Epithelial cell of esophagus (primary cell): ENCODE measurements at regions not wholly inside any gene's neighbourhood (a gene's known extent, or its start where the extent isn't known, plus 50 kb on each side); places are given as distances from the start of the nearest gene placed in this dataset.

Experiments used
- DNase-seq: peaks from one replicate; pipeline ENCODE4 v3.0.0; 2010; ENCODE audit warnings: low read depth
- H3K4me3 ChIP-seq: 2 replicates; pipeline ENCODE4 v1.5.1; 2011; ENCODE audit warnings: mild to moderate bottlenecking, low read length, control low read depth
- TF ChIP-seq, protein P1 (sequence below): IDR thresholded peaks from 2 replicates; pipeline ENCODE4 v1.5.1; 2011; ENCODE audit warnings: low read depth, mild to moderate bottlenecking, low read length, control low read depth, inconsistent platforms; ENCODE audit not compliant: insufficient read depth; ENCODE audit errors: missing control alignments

DNA sequence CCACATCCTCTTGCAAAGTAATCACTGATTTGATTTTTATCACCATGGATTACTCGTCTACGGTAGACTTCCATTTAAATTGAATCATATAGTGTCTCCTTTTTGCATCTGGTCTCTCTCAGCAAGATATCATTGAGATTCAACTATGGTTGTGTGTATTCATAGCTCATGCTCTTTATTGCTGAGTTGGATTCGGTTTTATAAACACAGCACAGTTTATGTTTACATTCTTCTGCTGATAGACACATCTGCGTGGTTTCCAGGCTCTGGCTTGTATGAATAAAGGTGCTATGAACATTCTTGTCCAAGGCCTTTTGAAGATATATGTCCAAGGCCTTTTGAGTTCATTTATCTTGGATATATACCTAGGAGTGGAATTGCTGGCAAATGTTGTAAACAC lies 356.5 kb upstream of the CELF2 start:
- no peak for DNase-seq
- TF ChIP-seq, protein P1, sequence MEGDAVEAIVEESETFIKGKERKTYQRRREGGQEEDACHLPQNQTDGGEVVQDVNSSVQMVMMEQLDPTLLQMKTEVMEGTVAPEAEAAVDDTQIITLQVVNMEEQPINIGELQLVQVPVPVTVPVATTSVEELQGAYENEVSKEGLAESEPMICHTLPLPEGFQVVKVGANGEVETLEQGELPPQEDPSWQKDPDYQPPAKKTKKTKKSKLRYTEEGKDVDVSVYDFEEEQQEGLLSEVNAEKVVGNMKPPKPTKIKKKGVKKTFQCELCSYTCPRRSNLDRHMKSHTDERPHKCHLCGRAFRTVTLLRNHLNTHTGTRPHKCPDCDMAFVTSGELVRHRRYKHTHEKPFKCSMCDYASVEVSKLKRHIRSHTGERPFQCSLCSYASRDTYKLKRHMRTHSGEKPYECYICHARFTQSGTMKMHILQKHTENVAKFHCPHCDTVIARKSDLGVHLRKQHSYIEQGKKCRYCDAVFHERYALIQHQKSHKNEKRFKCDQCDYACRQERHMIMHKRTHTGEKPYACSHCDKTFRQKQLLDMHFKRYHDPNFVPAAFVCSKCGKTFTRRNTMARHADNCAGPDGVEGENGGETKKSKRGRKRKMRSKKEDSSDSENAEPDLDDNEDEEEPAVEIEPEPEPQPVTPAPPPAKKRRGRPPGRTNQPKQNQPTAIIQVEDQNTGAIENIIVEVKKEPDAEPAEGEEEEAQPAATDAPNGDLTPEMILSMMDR = no peak
- no peak overlapping the region for H3K4me3 ChIP-seq

DNA sequence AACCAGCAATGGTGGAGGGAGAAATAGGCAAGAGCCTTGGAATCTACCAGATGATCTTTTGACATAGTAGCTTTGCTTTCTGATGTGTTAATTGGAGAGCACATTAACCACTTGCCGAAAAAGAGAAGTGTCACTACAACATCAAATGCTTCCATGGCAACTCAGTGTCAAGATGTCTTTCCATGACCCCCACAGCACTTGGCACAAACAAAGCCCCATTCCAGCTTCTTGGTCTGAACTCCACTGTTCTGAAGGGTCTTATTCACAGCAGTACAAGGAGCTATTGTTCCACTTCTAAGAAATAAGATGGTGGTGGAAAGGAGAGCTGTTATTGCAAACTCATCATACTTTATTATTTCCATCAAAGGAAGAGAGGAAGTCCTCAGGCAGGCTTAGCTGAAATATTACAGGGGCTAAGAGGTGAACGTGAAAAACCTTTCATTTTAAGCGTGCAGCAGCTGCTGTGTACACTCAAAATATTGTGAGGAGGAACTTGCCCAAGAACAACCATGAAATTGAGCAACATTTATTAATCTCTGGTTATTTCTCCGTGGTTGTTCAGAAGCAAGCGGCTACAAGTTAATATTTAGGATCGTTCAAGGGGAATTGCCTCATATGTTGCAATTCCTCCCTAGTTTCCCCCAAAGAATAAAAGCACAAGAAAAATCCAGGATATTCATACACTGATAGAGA lies 354.8 kb upstream of the CELF2 start:
- TF ChIP-seq, protein P1 = no peak
- no peak overlapping the region for H3K4me3 ChIP-seq
- no peak for DNase-seq

DNA sequence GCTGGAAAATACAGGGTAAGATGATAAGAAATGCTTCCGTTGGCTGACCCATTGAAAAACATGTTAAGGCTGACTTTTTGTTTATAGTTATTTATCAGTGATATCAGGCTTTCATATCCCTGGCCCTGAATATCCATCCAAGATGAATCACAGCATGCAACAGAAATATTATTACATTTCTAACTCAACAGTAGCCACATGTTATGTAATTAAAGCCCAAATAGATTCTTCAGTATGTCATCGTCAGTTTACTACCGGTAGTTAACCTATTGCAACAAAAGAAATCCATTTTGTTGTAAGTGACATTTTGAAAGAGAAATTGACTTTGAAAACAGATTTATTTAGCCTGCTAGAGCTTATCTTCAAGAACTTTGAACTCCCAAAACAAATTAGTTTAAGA lies 354.1 kb upstream of the CELF2 start:
- DNase-seq = peak; percentile 1
- TF ChIP-seq, protein P1 = no peak
- no peak overlapping the region for H3K4me3 ChIP-seq

DNA sequence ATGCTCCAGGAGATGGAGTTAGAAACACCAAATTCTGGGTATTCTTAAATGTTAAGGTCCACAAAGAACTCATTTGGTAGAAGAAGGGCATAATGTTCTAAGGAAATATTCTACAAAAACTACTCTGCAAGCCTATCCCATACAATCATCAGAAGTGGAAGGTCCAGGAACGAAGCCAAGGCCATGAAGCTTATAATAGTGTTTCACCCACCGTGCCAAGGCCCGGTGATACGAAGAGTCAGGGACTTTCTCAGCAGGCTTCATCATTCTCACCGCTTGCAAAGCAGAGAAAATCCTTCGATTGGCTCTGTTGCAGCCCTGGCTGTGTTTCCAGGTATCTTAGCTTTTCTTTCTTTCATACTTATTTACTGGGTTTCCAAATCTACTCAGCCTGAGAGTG lies 351.9 kb upstream of the CELF2 start:
- no peak overlapping the region for H3K4me3 ChIP-seq
- TF ChIP-seq, protein P1 = no peak
- DNase-seq = no peak

DNA sequence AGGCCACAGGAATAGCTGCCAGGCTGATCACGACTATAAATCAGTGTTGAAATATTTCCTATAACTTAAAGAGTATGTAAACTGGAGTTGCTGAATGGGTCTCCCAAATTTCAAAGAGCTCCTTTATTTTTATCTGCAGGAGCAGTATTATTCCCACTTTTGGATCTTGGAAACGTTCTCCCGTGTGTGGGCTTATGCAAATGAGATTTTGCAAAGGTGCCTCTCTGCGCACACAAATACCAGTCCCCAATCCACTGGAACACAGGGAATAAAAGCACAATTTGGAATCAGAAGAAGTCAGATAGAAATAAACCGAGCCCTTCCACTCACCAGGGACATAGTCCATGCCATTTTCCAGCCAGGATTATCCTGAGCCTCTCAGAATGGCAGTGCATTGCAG lies 350.2 kb upstream of the CELF2 start:
- H3K4me3 ChIP-seq = no peak overlapping the region
- TF ChIP-seq, protein P1 = no peak
- DNase-seq = no peak

DNA sequence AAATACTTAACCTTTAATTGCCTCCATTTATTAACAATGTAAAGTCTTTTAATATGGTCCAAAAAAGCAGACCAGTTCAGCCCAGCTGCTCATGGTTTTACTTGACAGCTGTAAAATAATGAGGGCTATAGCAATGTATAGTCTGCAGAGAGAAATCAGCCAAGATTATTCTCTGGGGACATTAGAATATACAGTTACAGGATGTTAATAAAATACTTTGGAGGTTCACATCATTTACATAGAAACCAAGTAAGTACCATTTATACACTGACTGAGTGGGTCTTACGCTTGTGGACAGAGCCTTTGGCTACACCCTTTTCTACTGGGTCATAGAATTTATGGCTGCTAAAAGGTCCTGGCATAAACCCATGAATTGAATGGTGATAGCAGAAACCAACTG lies 340.7 kb upstream of the CELF2 start:
- TF ChIP-seq, protein P1 = no peak
- H3K4me3 ChIP-seq = no peak overlapping the region
- no peak for DNase-seq

DNA sequence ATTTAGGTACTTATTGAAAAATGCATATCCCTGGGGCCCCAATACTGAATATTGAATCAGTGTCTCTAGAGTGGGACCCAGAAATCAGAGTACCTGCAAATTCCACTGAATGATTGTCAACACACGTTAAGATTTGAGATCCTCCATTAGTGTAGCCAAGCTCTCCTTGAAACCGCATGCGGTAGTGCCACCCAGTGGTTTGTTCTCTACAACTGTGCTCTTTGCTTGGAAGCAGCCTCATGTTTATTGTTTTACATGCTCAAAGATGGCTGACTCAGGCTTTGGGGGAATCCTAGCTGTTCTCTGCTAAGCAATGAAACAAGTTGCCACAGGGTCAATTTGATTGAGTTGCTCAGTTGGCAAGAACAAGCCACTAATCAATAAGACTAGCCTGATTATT lies 340.2 kb upstream of the CELF2 start:
- TF ChIP-seq, protein P1 = peak; percentile 66
- no peak overlapping the region for H3K4me3 ChIP-seq
- DNase-seq = peak; percentile 81
